HepG2 (cell line): ENCODE measurements at regions not wholly inside any gene's neighbourhood (a gene's known extent, or its start where the extent isn't known, plus 50 kb on each side); places are given as distances from the start of the nearest gene placed in this dataset.

ENCODE experiments used
- CBFB ChIP-seq: sonication (generic); formaldehyde crosslinking; IDR thresholded peaks from 2 replicates; pipeline ENCODE4 v1.4.0; 2020; ENCODE audit warnings: missing genetic modification reagents
- CEBPB ChIP-seq: IDR thresholded peaks from 2 replicates; pipeline ENCODE4 v1.6.1; 2011; ENCODE audit warnings: low read depth, low read length, improper control_type of control experiment, borderline replicate concordance
- CREB1 ChIP-seq, 2 experiments: fragments of 450-650 bp in 1 of 2; IDR thresholded peaks; 2 replicates each; pipeline ENCODE4 v1.6.1; 2016 to 2017; ENCODE audit warnings: control low read depth in 1 of 2, mild to moderate bottlenecking in 1 of 2, missing compliant biosample characterization in 1 of 2, missing genetic modification characterization in 1 of 2
- DPF2 ChIP-seq: sonication (generic); formaldehyde crosslinking; IDR thresholded peaks from 2 replicates; pipeline ENCODE4 v1.4.0; 2020; ENCODE audit warnings: mild to moderate bottlenecking, low read depth, missing genetic modification reagents, borderline replicate concordance
- HMG20A ChIP-seq: IDR thresholded peaks from 2 replicates; pipeline ENCODE4 v1.6.1; 2016; ENCODE audit warnings: borderline replicate concordance
- KDM1A ChIP-seq: IDR thresholded peaks from 2 replicates; pipeline ENCODE4 v1.6.1; 2016; ENCODE audit warnings: missing compliant biosample characterization
- STAG1 ChIP-seq: sonication (generic); formaldehyde crosslinking; IDR thresholded peaks from 2 replicates; pipeline ENCODE4 v1.4.0; 2020; ENCODE audit warnings: missing genetic modification reagents
- ZNF20 ChIP-seq: sonication (generic); formaldehyde crosslinking; IDR thresholded peaks from 2 replicates; pipeline ENCODE4 v1.4.0; 2020; ENCODE audit warnings: mild to moderate bottlenecking, moderate library complexity, missing genetic modification reagents
- ZNF350 ChIP-seq: sonication (generic); formaldehyde crosslinking; IDR thresholded peaks from 2 replicates; pipeline ENCODE4 v1.4.0; 2020; ENCODE audit warnings: mild to moderate bottlenecking, low read depth, missing genetic modification reagents, borderline replicate concordance
- TF ChIP-seq, protein P1 (sequence below): sonication (generic); formaldehyde crosslinking; IDR thresholded peaks from 2 replicates; pipeline ENCODE4 v1.5.0; 2020; ENCODE audit warnings: mild to moderate bottlenecking, missing genetic modification reagents, moderate library complexity
- TF ChIP-seq, protein P2 (sequence below): sonication (generic); formaldehyde crosslinking; IDR thresholded peaks from 2 replicates; pipeline ENCODE4 v1.4.0; 2020; ENCODE audit warnings: missing genetic modification reagents
- TF ChIP-seq, protein P3 (sequence below): sonication (generic); formaldehyde crosslinking; IDR thresholded peaks from 2 replicates; pipeline ENCODE4 v1.4.0; 2020; ENCODE audit warnings: mild to moderate bottlenecking, missing genetic modification reagents

DNA sequence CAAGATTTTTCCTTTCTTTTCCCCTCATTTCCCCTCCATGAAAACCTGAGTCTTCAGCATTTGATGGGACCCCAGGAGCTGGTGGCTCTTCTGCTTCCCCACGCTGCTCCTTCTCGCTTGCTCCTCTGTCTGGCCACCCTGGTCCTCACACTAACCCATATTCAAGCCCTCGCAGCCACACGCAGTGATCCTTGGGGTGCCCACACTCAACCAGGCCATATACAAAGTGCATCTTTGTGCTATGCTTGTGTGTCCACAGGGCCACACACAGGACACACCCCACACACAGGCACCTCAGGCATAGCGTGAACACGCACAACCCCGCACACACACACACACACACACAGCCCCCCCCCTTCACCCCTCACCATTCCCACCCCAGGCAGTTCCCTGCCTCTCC, 132.1 kb downstream of the URI1 start:
- TF ChIP-seq STAG1 (CRISPR knock-in tag) (no peak), DPF2 (CRISPR knock-in tag) (no peak), ZNF20 (CRISPR knock-in tag) (no peak), CBFB (no peak), CREB1 (IDR thresholded peaks at IDR 0.05) (no peak), CREB1 (CRISPR knock-in tag; IDR thresholded peaks at IDR 0.05) (no peak), KDM1A (no peak), HMG20A (CRISPR knock-in tag) (no peak), CEBPB (no peak), ZNF350 (CRISPR knock-in tag) (no peak)
- TF ChIP-seq, protein P1, sequence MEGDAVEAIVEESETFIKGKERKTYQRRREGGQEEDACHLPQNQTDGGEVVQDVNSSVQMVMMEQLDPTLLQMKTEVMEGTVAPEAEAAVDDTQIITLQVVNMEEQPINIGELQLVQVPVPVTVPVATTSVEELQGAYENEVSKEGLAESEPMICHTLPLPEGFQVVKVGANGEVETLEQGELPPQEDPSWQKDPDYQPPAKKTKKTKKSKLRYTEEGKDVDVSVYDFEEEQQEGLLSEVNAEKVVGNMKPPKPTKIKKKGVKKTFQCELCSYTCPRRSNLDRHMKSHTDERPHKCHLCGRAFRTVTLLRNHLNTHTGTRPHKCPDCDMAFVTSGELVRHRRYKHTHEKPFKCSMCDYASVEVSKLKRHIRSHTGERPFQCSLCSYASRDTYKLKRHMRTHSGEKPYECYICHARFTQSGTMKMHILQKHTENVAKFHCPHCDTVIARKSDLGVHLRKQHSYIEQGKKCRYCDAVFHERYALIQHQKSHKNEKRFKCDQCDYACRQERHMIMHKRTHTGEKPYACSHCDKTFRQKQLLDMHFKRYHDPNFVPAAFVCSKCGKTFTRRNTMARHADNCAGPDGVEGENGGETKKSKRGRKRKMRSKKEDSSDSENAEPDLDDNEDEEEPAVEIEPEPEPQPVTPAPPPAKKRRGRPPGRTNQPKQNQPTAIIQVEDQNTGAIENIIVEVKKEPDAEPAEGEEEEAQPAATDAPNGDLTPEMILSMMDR = no peak
- TF ChIP-seq, protein P2, sequence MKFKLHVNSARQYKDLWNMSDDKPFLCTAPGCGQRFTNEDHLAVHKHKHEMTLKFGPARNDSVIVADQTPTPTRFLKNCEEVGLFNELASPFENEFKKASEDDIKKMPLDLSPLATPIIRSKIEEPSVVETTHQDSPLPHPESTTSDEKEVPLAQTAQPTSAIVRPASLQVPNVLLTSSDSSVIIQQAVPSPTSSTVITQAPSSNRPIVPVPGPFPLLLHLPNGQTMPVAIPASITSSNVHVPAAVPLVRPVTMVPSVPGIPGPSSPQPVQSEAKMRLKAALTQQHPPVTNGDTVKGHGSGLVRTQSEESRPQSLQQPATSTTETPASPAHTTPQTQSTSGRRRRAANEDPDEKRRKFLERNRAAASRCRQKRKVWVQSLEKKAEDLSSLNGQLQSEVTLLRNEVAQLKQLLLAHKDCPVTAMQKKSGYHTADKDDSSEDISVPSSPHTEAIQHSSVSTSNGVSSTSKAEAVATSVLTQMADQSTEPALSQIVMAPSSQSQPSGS (CRISPR knock-in tag) = no peak
- TF ChIP-seq, protein P3, sequence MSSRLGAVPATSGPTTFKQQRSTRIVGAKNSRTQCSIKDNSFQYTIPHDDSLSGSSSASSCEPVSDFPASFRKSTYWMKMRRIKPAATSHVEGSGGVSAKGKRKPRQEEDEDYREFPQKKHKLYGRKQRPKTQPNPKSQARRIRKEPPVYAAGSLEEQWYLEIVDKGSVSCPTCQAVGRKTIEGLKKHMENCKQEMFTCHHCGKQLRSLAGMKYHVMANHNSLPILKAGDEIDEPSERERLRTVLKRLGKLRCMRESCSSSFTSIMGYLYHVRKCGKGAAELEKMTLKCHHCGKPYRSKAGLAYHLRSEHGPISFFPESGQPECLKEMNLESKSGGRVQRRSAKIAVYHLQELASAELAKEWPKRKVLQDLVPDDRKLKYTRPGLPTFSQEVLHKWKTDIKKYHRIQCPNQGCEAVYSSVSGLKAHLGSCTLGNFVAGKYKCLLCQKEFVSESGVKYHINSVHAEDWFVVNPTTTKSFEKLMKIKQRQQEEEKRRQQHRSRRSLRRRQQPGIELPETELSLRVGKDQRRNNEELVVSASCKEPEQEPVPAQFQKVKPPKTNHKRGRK = no peak
